ENCODE measurements at regions not wholly inside any gene's neighbourhood (a gene's known extent, or its start where the extent isn't known, plus 50 kb on each side); places are given as distances from the start of the nearest gene placed in this dataset.

DNA sequence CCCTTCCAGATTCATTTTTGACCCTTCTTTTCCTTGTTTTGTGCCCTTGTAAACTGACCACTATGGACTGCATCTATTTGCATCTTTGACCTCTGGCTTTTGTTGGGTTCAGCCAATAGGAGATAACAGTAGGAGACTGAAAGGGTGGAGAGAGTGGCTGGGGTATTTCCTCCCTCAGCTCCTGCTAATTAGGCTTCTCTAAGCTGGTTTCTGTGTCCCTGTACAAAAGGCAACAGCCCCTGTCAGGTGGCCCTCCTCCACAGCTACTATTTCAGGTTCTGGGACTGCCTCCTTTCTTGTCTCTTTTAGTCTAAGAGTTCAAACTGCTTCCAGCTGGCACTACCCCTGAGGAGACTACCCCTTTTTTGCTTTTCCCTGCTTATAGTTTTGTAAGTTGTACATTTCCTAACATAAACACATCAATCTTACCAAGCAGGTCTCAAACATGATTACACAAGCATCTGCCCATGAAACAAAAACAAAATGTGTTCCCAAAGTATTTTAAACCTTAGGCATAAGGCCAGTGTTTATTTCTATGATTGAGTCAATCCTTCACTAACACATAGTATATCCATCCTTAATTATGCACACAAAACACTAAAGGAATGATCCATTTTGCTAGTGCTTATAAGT lies 262.0 kb upstream of the TRPM3 start:
- DNase-seq (ENCODE audit: low read depth in 1 of 2, low spot score in 2 of 2) = no peak
- Histone ChIP-seq H3K23ac (ENCODE audit: insufficient read length) (no peak overlapping the region), H2AFZ (ENCODE audit: low read length) (peak overlapping the region; percentile 21; the same call in 1 of the 2 replicates), H3K36me3 (ENCODE audit: control insufficient read depth in 2 of 4, insufficient read depth in 4 of 4, low read length in 3 of 4) (no peaks in the 10 kb centered on the region), H4K91ac (replicated peaks; ENCODE audit: insufficient read length, low read length) (no peak overlapping the region), H2AK5ac (ENCODE audit: low read depth, low read length) (no peak overlapping the region), H2BK120ac (replicated peaks; ENCODE audit: low read depth, low read length) (no peak overlapping the region), H4K20me1 (replicated peaks in 1 of 2; ENCODE audit: control insufficient read depth in 1 of 2, insufficient read depth in 2 of 2, low read length in 2 of 2) (no peaks in the 10 kb centered on the region), H3K27me3 (replicated peaks in 1 of 4; ENCODE audit: control insufficient read depth in 3 of 4, extremely low read depth in 1 of 4, insufficient read depth in 3 of 4, low read length in 3 of 4) (no peaks in the 10 kb centered on the region), H2BK20ac (ENCODE audit: low read length) (no peak overlapping the region), H2BK15ac (ENCODE audit: low read length) (no peak overlapping the region), H3K18ac (ENCODE audit: extremely low read depth, low read length) (no peak overlapping the region), H3K4me2 (ENCODE audit: insufficient read depth in 1 of 2, low read depth in 2 of 2, low read length in 2 of 2) (no peak overlapping the region), H3K23me2 (ENCODE audit: low read depth, low read length) (no peaks in the 10 kb centered on the region), H3K9me3 (ENCODE audit: insufficient read depth in 2 of 2, low read depth in 1 of 2, low read length in 1 of 2) (no peaks in the 10 kb centered on the region), H3K4ac (replicated peaks; ENCODE audit: insufficient read length, low read depth, low read length) (no peak overlapping the region), H3K79me1 (ENCODE audit: low read depth, low read length) (no peaks in the 10 kb centered on the region), H3K9ac (replicated peaks in 1 of 4; ENCODE audit: extremely low read depth in 1 of 4, low read depth in 3 of 4, low read length in 3 of 4) (no peak overlapping the region), H3K4me3 (ENCODE audit: extremely low read depth in 1 of 4, insufficient read depth in 2 of 4, low read depth in 3 of 4, low read length in 4 of 4) (no peak overlapping the region), H4K5ac (ENCODE audit: insufficient read length, low read depth, low read length) (no peak overlapping the region), H3K79me2 (ENCODE audit: control insufficient read depth in 1 of 2, insufficient read depth in 2 of 2, low read length in 2 of 2) (no peaks in the 10 kb centered on the region), H3K14ac (ENCODE audit: insufficient read length) (no peak overlapping the region), H3K27ac (ENCODE audit: low read depth, low read length) (no peak overlapping the region), H4K8ac (ENCODE audit: extremely low read depth, insufficient read depth, low read length) (no peak overlapping the region), H2BK12ac (ENCODE audit: low read depth, low read length) (no peak overlapping the region), H2BK5ac (ENCODE audit: low read depth, low read length) (no peak overlapping the region), H3K4me1 (replicated peaks in 1 of 4; ENCODE audit: control insufficient read depth in 3 of 4, insufficient read depth in 4 of 4, low read length in 3 of 4) (peaks cover 0 to 4% (median 2%) of the 10 kb centered on the region in 4 experiments; a peak in 3 of 7 replicates), H3K56ac (replicated peaks; ENCODE audit: insufficient read length, low read depth, low read length) (no peak overlapping the region)
- FAIRE-seq = peak; percentile 50
- CTCF ChIA-PET (ENCODE audit: partially characterized antibody) = interaction anchor here (0.6 kb wide), 1 partner anchor 29 kb away, joined by 3 read pairs; no protein-coding TSS in a partner anchor
- POLR2A ChIA-PET (ENCODE audit: partially characterized antibody) = no interaction called here
- TF ChIP-seq, protein P1, sequence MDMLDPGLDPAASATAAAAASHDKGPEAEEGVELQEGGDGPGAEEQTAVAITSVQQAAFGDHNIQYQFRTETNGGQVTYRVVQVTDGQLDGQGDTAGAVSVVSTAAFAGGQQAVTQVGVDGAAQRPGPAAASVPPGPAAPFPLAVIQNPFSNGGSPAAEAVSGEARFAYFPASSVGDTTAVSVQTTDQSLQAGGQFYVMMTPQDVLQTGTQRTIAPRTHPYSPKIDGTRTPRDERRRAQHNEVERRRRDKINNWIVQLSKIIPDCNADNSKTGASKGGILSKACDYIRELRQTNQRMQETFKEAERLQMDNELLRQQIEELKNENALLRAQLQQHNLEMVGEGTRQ (IDR thresholded peaks at IDR 0.05; ENCODE audit: low read length) = no peak
- no peak for TF ChIP-seq RXRA (IDR thresholded peaks at IDR 0.05; ENCODE audit: insufficient read depth, low read depth, low read length)
- TF ChIP-seq SP4 (IDR thresholded peaks at IDR 0.05; ENCODE audit: low read length) = no peak
- TF ChIP-seq SIN3A (conservative IDR thresholded peaks at IDR 0.05 in 1 of 2, IDR thresholded peaks at IDR 0.05 in 1 of 2; ENCODE audit: low read depth in 1 of 2, low read length in 2 of 2) = no peak
- TF ChIP-seq TCF12 (IDR thresholded peaks at IDR 0.05; ENCODE audit: low read depth, low read length) = no peak
- TF ChIP-seq GABPA (IDR thresholded peaks at IDR 0.05; ENCODE audit: borderline replicate concordance, insufficient read depth, low read length) = no peak
- TF ChIP-seq, protein P2, sequence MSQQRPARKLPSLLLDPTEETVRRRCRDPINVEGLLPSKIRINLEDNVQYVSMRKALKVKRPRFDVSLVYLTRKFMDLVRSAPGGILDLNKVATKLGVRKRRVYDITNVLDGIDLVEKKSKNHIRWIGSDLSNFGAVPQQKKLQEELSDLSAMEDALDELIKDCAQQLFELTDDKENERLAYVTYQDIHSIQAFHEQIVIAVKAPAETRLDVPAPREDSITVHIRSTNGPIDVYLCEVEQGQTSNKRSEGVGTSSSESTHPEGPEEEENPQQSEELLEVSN (IDR thresholded peaks at IDR 0.05) = no peak
- TF ChIP-seq CEBPB (IDR thresholded peaks at IDR 0.05; ENCODE audit: low read depth, low read length) = no peak
- TF ChIP-seq SIRT6 (IDR thresholded peaks at IDR 0.05; ENCODE audit: low read length) = no peak
- TF ChIP-seq CTBP2 (IDR thresholded peaks at IDR 0.05; ENCODE audit: borderline replicate concordance, insufficient read depth, insufficient read length, low read length) = no peak
- TF ChIP-seq RFX5 (IDR thresholded peaks at IDR 0.05; ENCODE audit: borderline replicate concordance, low read depth, low read length) = no peak
- TF ChIP-seq CREB1 (IDR thresholded peaks at IDR 0.05) = no peak
- TF ChIP-seq BACH1 (IDR thresholded peaks at IDR 0.05; ENCODE audit: low read length) = no peak
